AG04449 (cell line): ENCODE measurements at regions not wholly inside any gene's neighbourhood (a gene's known extent, or its start where the extent isn't known, plus 50 kb on each side); places are given as distances from the start of the nearest gene placed in this dataset.

Experiments
- CTCF ChIA-PET: fragments of 350-600 bp; formaldehyde crosslinking; extraction: SDS; loops from one replicate; lab custom pipeline; 2021; ENCODE audit warnings: antibody characterized with exemption; lab: Yijun Ruan, JAX
- POLR2A ChIA-PET: fragments of 400-600, 350-600 bp; formaldehyde crosslinking; extraction: SDS; loops from one replicate; lab custom pipeline; 2020; ENCODE audit warnings: antibody characterized with exemption, inconsistent platforms; lab: Yijun Ruan, JAX
- DNase-seq: peaks from one replicate; pipeline ENCODE4 v3.0.0-alpha.2; 2010; ENCODE audit warnings: low read depth, low spot score
- H3K4me3 ChIP-seq: 2 replicates; pipeline ENCODE4 v1.5.1; 2011; ENCODE audit warnings: low read depth, mild to moderate bottlenecking, control low read depth, low read length
- TF ChIP-seq, protein P1 (sequence below): IDR thresholded peaks from one replicate; pipeline ENCODE4 v1.5.1; 2011; ENCODE audit warnings: mild to moderate bottlenecking, moderate library complexity, low read length, control low read depth, inconsistent platforms; ENCODE audit not compliant: insufficient read depth; ENCODE audit errors: missing control alignments

DNA sequence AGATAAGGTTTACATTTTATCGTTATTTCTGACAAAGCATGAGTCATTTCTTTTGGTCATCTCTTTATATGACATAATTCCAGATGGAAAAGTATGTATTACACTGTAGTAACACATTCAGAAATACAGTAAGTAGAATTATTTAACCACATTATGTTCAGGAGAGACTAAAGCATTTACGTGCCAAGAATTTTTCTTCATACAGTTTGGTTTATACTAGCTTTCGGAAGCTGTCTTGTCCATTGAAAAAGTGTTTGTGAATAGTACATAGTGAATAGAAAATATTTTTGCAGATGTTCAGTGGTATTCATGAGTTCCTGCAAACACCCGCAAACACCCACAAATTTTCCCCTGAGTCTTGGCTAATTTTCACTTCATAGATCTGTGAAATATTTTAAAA, 1033.0 kb upstream of the INTU start:
- TF ChIP-seq, protein P1, sequence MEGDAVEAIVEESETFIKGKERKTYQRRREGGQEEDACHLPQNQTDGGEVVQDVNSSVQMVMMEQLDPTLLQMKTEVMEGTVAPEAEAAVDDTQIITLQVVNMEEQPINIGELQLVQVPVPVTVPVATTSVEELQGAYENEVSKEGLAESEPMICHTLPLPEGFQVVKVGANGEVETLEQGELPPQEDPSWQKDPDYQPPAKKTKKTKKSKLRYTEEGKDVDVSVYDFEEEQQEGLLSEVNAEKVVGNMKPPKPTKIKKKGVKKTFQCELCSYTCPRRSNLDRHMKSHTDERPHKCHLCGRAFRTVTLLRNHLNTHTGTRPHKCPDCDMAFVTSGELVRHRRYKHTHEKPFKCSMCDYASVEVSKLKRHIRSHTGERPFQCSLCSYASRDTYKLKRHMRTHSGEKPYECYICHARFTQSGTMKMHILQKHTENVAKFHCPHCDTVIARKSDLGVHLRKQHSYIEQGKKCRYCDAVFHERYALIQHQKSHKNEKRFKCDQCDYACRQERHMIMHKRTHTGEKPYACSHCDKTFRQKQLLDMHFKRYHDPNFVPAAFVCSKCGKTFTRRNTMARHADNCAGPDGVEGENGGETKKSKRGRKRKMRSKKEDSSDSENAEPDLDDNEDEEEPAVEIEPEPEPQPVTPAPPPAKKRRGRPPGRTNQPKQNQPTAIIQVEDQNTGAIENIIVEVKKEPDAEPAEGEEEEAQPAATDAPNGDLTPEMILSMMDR: no peak
- CTCF ChIA-PET: interaction anchor here (0.8 to 1.7 kb wide), 4 partner anchors 8 to 800 kb away, joined by 3 to 5 read pairs (median 3); no protein-coding TSS in a partner anchor
- DNase-seq: no peak
- POLR2A ChIA-PET: no interaction called here
- H3K4me3 ChIP-seq: no peak overlapping the region

DNA sequence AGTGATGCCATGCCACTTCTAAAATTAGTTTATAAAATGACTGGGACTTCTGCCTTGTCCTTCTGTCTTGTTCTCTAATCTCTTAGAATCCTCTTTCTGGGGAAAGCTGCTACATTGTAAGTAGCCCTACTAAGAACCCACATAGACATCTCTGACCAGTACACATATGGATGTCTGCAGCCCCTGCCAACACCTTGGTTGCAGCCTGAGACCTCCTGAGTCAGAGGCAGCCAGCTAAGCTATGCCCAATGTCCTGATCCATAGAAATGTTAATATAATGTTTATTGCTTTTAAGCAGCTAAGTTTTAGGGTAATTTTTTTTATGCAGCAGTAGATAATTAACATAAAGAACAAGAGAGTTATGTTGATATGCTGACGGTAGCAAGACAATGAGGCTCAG, 1029.5 kb upstream of the INTU start:
- ChIA-PET POLR2A (no interaction called here), CTCF (interaction anchor here (1.2 to 3.7 kb wide), 8 partner anchors 9 to 413 kb away, joined by 3 to 42 read pairs (median 6); no protein-coding TSS in a partner anchor)
- H3K4me3 ChIP-seq: no peak overlapping the region
- no peak for DNase-seq
- TF ChIP-seq, protein P1: no peak

DNA sequence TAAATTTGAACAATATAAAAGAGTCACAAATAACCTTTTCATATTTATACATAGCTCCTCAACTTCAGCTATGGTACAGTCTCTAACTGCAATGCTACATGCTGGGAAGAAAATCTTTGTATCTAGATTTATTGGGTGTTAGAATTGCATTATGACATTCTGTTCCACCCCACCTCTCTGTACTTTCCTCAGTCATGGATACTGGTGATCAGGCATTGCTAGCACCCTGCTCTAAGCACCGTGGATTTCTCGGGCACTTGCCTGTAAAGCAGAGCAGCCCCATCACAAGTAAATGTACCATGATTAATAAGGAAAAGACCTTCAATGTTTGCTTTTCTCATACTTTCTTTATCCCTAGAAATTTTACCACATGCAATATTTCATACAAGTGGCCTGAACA, 1028.9 kb upstream of the INTU start:
- TF ChIP-seq, protein P1: no peak
- no peak for DNase-seq
- ChIA-PET POLR2A (no interaction called here), CTCF (interaction anchor here (0.9 to 3.7 kb wide), 16 partner anchors 8 to 1290 kb away, joined by 3 to 42 read pairs (median 6); no protein-coding TSS in a partner anchor)
- no peak overlapping the region for H3K4me3 ChIP-seq

DNA sequence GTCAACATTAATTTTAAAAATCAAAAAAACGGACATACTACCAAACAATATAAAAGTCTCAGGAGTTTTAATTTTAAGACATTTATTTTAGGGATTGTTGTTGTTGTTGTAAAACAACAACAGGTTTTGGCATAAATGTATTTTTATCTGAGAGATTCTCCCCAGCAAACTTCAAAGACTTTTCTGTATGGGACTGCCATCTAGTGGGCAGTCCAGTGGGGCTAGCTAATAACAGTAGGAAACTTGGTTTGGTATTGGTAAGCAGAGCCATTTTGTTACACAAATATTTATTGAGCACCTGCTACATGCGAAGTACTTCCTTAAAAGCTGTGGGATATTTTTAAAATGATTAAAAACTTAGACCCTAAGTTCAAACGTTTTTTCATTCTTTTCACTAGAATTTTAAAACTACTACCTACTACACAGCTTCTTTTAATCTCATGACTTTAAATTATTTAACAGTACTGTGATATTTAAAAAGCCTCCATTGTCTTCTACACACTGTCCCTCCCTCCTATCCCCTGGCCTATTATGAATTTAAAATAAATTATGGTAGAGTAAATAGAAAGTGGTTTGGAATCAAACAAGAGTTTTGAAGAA, 1028.4 kb upstream of the INTU start:
- POLR2A ChIA-PET: no interaction called here
- CTCF ChIA-PET: interaction anchor here (0.7 to 3.7 kb wide), 19 partner anchors 7 to 1291 kb away, joined by 3 to 42 read pairs (median 5); no protein-coding TSS in a partner anchor
- no peak overlapping the region for H3K4me3 ChIP-seq
- TF ChIP-seq, protein P1: peak; percentile 59
- DNase-seq: no peak

DNA sequence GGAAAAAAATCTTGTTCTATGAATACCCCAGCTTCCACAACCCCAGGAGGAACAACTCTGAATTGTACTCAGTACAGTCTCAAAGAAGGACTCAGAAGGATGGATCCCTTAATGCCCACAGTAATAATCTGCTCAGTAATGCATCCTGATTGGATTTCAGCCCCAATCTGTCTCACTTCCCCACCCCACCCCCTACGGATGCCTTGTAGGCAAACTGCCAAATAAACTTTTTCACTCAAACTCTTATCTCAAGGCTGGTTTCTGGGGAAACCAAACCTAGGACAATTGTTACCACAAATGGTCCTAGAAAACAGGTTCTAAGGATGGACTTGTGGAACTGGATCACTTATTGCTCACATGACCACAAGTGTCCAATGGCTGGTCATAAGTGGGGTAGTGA, 1021.8 kb upstream of the INTU start:
- no peak overlapping the region for H3K4me3 ChIP-seq
- POLR2A ChIA-PET: no interaction called here
- no peak for DNase-seq
- CTCF ChIA-PET: no interaction called here
- TF ChIP-seq, protein P1: no peak

DNA sequence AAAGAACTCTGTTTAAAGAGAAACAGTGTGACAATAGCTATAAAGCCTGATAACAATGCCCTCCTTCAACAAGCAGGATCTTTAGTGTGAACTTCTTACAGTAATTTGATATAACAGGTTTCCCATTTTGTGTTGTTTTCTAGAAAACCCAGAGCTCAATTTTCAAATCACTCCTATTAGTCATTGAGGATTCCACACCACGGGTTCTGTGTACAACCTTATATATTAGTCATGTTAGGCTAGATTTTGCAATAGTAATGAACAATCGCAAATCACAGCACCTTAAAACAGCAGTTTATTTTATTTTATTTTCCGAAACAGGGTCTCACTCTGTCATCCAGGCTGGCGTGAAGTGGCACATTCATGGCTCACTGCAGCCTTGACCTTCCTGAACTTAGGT, 1020.9 kb upstream of the INTU start:
- DNase-seq: no peak
- TF ChIP-seq, protein P1: no peak
- no peak overlapping the region for H3K4me3 ChIP-seq
- CTCF ChIA-PET: interaction anchor here (0.8 to 1.1 kb wide), 3 partner anchors 8 to 790 kb away, joined by 3 to 6 read pairs (median 3); no protein-coding TSS in a partner anchor
- POLR2A ChIA-PET: no interaction called here
